ENCODE measurements at regions not wholly inside any gene's neighbourhood (a gene's known extent, or its start where the extent isn't known, plus 50 kb on each side); places are given as distances from the start of the nearest gene placed in this dataset.

DNA sequence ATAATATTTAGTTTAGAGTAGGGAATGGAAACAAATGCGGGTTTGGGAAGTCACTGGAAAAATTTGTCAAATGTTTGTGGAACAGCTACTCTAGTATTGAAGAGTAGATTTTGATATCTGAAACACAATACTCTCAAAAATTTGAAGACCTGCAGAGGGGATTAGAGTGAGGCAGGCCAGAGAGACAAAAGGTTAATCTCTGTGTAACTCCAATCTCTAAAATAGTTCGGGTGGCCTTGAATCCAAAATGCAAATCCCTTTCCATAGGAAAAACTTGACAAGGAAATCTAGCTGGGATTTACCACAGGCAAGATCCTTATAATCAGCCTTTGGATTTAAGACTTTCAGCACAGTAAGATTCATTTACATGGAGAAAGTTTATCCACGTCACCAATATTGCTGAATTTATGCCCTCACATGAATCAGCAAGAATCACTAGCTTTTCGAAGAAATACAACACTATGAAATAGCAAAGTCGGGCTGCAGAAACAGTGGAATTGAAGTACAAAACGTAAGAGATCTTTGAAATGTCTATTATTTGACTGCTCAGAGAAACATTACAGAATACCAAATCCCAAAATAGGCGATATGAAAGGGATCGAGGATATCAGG lies 423.7 kb upstream of the ZNF804A start:
- H3K4me1 ChIP-seq: no peaks in the 10 kb centered on the region
- H3K36me3 ChIP-seq: no peaks in the 10 kb centered on the region
- no peaks in the 10 kb centered on the region for H3K9me3 ChIP-seq
- TF ChIP-seq POLR2AphosphoS5 (IDR thresholded peaks at IDR 0.05) (no peak), EP300 (IDR thresholded peaks at IDR 0.05) (no peak), POLR2A (IDR thresholded peaks at IDR 0.05) (no peak)
- TF ChIP-seq, protein P1, sequence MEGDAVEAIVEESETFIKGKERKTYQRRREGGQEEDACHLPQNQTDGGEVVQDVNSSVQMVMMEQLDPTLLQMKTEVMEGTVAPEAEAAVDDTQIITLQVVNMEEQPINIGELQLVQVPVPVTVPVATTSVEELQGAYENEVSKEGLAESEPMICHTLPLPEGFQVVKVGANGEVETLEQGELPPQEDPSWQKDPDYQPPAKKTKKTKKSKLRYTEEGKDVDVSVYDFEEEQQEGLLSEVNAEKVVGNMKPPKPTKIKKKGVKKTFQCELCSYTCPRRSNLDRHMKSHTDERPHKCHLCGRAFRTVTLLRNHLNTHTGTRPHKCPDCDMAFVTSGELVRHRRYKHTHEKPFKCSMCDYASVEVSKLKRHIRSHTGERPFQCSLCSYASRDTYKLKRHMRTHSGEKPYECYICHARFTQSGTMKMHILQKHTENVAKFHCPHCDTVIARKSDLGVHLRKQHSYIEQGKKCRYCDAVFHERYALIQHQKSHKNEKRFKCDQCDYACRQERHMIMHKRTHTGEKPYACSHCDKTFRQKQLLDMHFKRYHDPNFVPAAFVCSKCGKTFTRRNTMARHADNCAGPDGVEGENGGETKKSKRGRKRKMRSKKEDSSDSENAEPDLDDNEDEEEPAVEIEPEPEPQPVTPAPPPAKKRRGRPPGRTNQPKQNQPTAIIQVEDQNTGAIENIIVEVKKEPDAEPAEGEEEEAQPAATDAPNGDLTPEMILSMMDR (IDR thresholded peaks at IDR 0.05): no peak
- 80% methylated on average over 8 of the region's 8 CpGs for WGBS
- no peak for DNase-seq (ENCODE audit: low spot score in 2 of 2)
- no peak overlapping the region for H3K4me3 ChIP-seq
- H3K27me3 ChIP-seq: no peaks in the 10 kb centered on the region
- H3K27ac ChIP-seq: no peak overlapping the region

- no peaks in the 10 kb centered on the region for H3K4me1 ChIP-seq
- no peaks in the 10 kb centered on the region for H3K9me3 ChIP-seq
- no peaks in the 10 kb centered on the region for H3K27me3 ChIP-seq
- TF ChIP-seq, protein P1 (IDR thresholded peaks at IDR 0.05): no peak
- TF ChIP-seq POLR2A (IDR thresholded peaks at IDR 0.05): no peak
- TF ChIP-seq EP300 (IDR thresholded peaks at IDR 0.05): no peak
- no peak for TF ChIP-seq POLR2AphosphoS5 (IDR thresholded peaks at IDR 0.05)
- no peak for DNase-seq (ENCODE audit: low spot score in 2 of 2)
- WGBS: 46% methylated on average over 3 of the region's 3 CpGs
- no peak overlapping the region for H3K27ac ChIP-seq
- no peaks in the 10 kb centered on the region for H3K36me3 ChIP-seq
- H3K4me3 ChIP-seq: no peak overlapping the region
Observed at GRCh38 chr2:184178229-184178628, 420.1 kb upstream of the ZNF804A start.

- TF ChIP-seq EP300 (IDR thresholded peaks at IDR 0.05): no peak
- TF ChIP-seq POLR2A (IDR thresholded peaks at IDR 0.05): no peak
- 86% methylated on average over 4 of the region's 4 CpGs for WGBS
Observed at GRCh38 chr2:184186436-184186835, 411.9 kb upstream of the ZNF804A start.

DNA sequence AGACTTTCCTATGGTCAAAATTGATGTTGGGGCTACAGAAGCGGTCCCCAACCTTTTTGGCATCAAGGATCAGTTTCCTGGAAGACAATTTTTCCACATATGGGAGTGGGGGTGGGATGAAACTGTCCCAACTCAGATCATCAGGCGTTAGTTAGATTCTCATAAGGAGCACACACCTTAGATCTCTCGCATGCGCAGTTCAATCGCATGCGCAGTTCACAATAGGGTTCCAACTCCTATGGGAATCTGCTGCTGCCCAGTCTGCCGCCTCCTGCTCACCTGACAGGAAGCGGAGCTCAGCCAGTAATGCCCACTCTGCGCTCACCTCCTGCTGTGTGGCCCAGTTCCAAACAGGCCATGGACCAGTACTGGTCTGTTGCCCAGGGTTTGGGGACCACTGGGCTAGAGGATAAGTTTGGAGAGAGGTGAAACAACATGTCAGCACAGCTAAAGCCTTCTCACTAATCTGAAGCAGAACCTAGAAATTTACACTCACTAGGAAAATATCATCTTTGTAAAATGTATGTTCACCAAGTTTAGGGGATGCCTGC lies 410.8 kb upstream of the ZNF804A start:
- no peak for DNase-seq (ENCODE audit: low spot score in 2 of 2)
- WGBS: 91% methylated on average over 9 of the region's 9 CpGs
- H3K4me1 ChIP-seq: no peaks in the 10 kb centered on the region
- no peaks in the 10 kb centered on the region for H3K9me3 ChIP-seq
- TF ChIP-seq, protein P1 (IDR thresholded peaks at IDR 0.05): no peak
- TF ChIP-seq EP300 (IDR thresholded peaks at IDR 0.05) (no peak), POLR2AphosphoS5 (IDR thresholded peaks at IDR 0.05) (no peak), POLR2A (IDR thresholded peaks at IDR 0.05) (no peak)
- H3K27me3 ChIP-seq: no peaks in the 10 kb centered on the region
- no peaks in the 10 kb centered on the region for H3K36me3 ChIP-seq
- H3K27ac ChIP-seq: no peak overlapping the region
- H3K4me3 ChIP-seq: no peak overlapping the region

More at GRCh38 chr2:184186436-184186835, 411.9 kb upstream of the ZNF804A start:
- no peak for DNase-seq (ENCODE audit: low spot score in 2 of 2)
- Histone ChIP-seq H3K36me3 (no peaks in the 10 kb centered on the region), H3K4me3 (no peak overlapping the region), H3K27me3 (no peaks in the 10 kb centered on the region), H3K9me3 (no peaks in the 10 kb centered on the region), H3K4me1 (no peaks in the 10 kb centered on the region), H3K27ac (no peak overlapping the region)

DNA sequence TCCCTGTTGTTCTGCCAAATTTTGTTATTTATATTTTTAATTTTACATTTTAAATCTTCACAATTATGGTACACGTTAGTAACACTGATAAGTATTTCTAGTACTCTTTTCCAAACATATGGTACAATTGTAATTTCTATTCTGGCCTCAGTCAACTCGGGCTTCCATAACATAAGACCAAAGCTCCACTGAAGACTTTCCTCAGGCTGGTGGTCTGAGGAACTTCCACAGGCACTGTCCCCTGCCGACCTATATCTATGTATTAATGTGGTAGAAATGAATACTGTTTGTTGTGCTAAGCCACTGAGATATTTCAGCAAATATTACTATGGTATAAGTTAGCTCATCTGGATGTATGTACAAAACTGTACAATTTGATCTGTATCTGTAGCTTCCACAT lies 407.6 kb upstream of the ZNF804A start:
- TF ChIP-seq POLR2A (IDR thresholded peaks at IDR 0.05) (no peak), EP300 (IDR thresholded peaks at IDR 0.05) (no peak)
- TF ChIP-seq, protein P1 (IDR thresholded peaks at IDR 0.05): no peak
- H3K27me3 ChIP-seq: no peaks in the 10 kb centered on the region
- 66% methylated on average over 3 of the region's 3 CpGs for WGBS

More for the DNA sequence above, 407.6 kb upstream of the ZNF804A start:
- Histone ChIP-seq H3K4me3 (no peak overlapping the region), H3K9me3 (no peaks in the 10 kb centered on the region), H3K27ac (no peak overlapping the region), H3K4me1 (no peaks in the 10 kb centered on the region), H3K36me3 (no peaks in the 10 kb centered on the region)
- no peak for DNase-seq (ENCODE audit: low spot score in 2 of 2)

All from suprapubic skin (tissue), 4 donors.